Fibroblast of lung (primary cell): ENCODE measurements at regions not wholly inside any gene's neighbourhood (a gene's known extent, or its start where the extent isn't known, plus 50 kb on each side); places are given as distances from the start of the nearest gene placed in this dataset.

Source experiments
- DNase-seq, 2 donors: peaks; one replicate each; pipeline versions ENCODE4 v3.0.0 to v3.0.0-alpha.2; 2010; ENCODE audit warnings: low read depth in 2 of 2
- H2AFZ ChIP-seq: 2 replicates; pipeline ENCODE4 v1.5.1; 2012; ENCODE audit warnings: low read length, control low read depth, inconsistent platforms
- H3K27ac ChIP-seq: 2 replicates; pipeline ENCODE4 v1.5.1; 2011; ENCODE audit warnings: low read length, control low read depth; ENCODE audit not compliant: insufficient read depth
- H3K27me3 ChIP-seq: 2 replicates; pipeline ENCODE4 v1.5.1; 2011; ENCODE audit warnings: mild to moderate bottlenecking, low read length; ENCODE audit not compliant: control insufficient read depth, insufficient read depth
- H3K36me3 ChIP-seq: 2 replicates; pipeline ENCODE4 v1.5.1; 2011; ENCODE audit warnings: low read length; ENCODE audit not compliant: control insufficient read depth, insufficient read depth
- H3K4me1 ChIP-seq: 2 replicates; pipeline ENCODE4 v1.5.1; 2011; ENCODE audit warnings: low read length; ENCODE audit not compliant: control insufficient read depth, insufficient read depth; ENCODE audit errors: extremely low read depth
- H3K4me2 ChIP-seq: 2 replicates; pipeline ENCODE4 v1.5.1; 2011; ENCODE audit warnings: low read length, control low read depth; ENCODE audit not compliant: insufficient read depth; ENCODE audit errors: extremely low read depth
- H3K4me3 ChIP-seq, 4 experiments: fragments of 200-600 bp in 1 of 4; sonication (generic) in 1 of 4; replicated peaks in 1 of 4; 2 replicates each; pipeline ENCODE4 v1.5.1; 2011 to 2016; ENCODE audit warnings: low read length in 4 of 4, low read depth in 3 of 4, mild to moderate bottlenecking in 3 of 4, control low read depth in 2 of 4, inconsistent platforms in 1 of 4, mixed read lengths in 1 of 4; ENCODE audit not compliant: insufficient read depth in 1 of 4; ENCODE audit errors: control extremely low read depth in 1 of 4
- H3K79me2 ChIP-seq: 2 replicates; pipeline ENCODE4 v1.5.1; 2012; ENCODE audit warnings: mild to moderate bottlenecking, low read length, inconsistent platforms; ENCODE audit not compliant: control insufficient read depth, insufficient read depth
- H3K9ac ChIP-seq: 2 replicates; pipeline ENCODE4 v1.5.1; 2011; ENCODE audit warnings: mild to moderate bottlenecking, low read length, control low read depth; ENCODE audit not compliant: insufficient read depth
- H3K9me3 ChIP-seq: 2 replicates; pipeline ENCODE4 v1.5.1; 2012; ENCODE audit warnings: low read depth, low read length; ENCODE audit not compliant: control insufficient read depth, insufficient read depth
- H4K20me1 ChIP-seq: 2 replicates; pipeline ENCODE4 v1.5.1; 2011; ENCODE audit warnings: low read length; ENCODE audit not compliant: control insufficient read depth, insufficient read depth; ENCODE audit errors: extremely low read depth
- CTCF ChIP-seq, 2 donors: IDR thresholded peaks in 1 of 2; conservative IDR thresholded peaks in 1 of 2; 1 replicate in 1 of 2; 2 replicates in 1 of 2; pipeline ENCODE4 v1.5.1; 2011 to 2012; ENCODE audit warnings: low read length in 2 of 2, control low read depth in 1 of 2, inconsistent platforms in 1 of 2, low read depth in 1 of 2, mild to moderate bottlenecking in 1 of 2
- EZH2 ChIP-seq: IDR thresholded peaks from 2 replicates; pipeline ENCODE4 v1.5.1; 2012; ENCODE audit warnings: low read length, control low read depth, mild to moderate bottlenecking; ENCODE audit errors: missing control alignments

- Histone ChIP-seq H3K4me2 (no peak overlapping the region), H3K79me2 (no peaks in the 10 kb centered on the region), H3K27me3 (no peaks in the 10 kb centered on the region), H3K27ac (no peak overlapping the region), H3K4me3 (no peak overlapping the region), H3K9me3 (no peaks in the 10 kb centered on the region), H2AFZ (no peak overlapping the region), H4K20me1 (no peaks in the 10 kb centered on the region), H3K4me1 (no peaks in the 10 kb centered on the region), H3K9ac (no peak overlapping the region), H3K36me3 (no peaks in the 10 kb centered on the region)
- no peak for DNase-seq
- no peak for TF ChIP-seq EZH2
- TF ChIP-seq CTCF (conservative IDR thresholded peaks at IDR 0.05 in 1 of 2, IDR thresholded peaks at IDR 0.05 in 1 of 2; ENCODE audit: low read depth in 1 of 2, low read length in 2 of 2), result no peak
These were observed 274.2 kb downstream of the CDH19 start for GRCh38 chr18:66329716-66330115.

GRCh38 chr18:66328296-66328878, 275.5 kb downstream of the CDH19 start:
- no peaks in the 10 kb centered on the region for H3K79me2 ChIP-seq
- no peaks in the 10 kb centered on the region for H3K27me3 ChIP-seq
- H3K4me3 ChIP-seq, result no peak overlapping the region
- TF ChIP-seq CTCF (conservative IDR thresholded peaks at IDR 0.05 in 1 of 2, IDR thresholded peaks at IDR 0.05 in 1 of 2; ENCODE audit: low read depth in 1 of 2, low read length in 2 of 2) (no peak), EZH2 (no peak)
- H3K9me3 ChIP-seq, result no peaks in the 10 kb centered on the region
- H3K4me2 ChIP-seq, result no peak overlapping the region
- no peaks in the 10 kb centered on the region for H3K4me1 ChIP-seq
- DNase-seq, result no peak
- no peaks in the 10 kb centered on the region for H4K20me1 ChIP-seq
- no peak overlapping the region for H3K27ac ChIP-seq
- no peak overlapping the region for H2AFZ ChIP-seq
- H3K9ac ChIP-seq, result no peak overlapping the region
- no peaks in the 10 kb centered on the region for H3K36me3 ChIP-seq

- Histone ChIP-seq H3K4me1 (no peaks in the 10 kb centered on the region), H3K4me3 (no peak overlapping the region), H3K27me3 (no peaks in the 10 kb centered on the region), H3K9me3 (no peaks in the 10 kb centered on the region), H3K79me2 (no peaks in the 10 kb centered on the region), H2AFZ (no peak overlapping the region), H3K9ac (no peak overlapping the region), H3K27ac (no peak overlapping the region), H3K36me3 (no peaks in the 10 kb centered on the region), H4K20me1 (no peaks in the 10 kb centered on the region), H3K4me2 (no peak overlapping the region)
- no peak for DNase-seq
- TF ChIP-seq EZH2 (no peak), CTCF (conservative IDR thresholded peaks at IDR 0.05 in 1 of 2, IDR thresholded peaks at IDR 0.05 in 1 of 2; ENCODE audit: low read depth in 1 of 2, low read length in 2 of 2) (no peak)
These were observed 278.6 kb downstream of the CDH19 start for GRCh38 chr18:66325251-66325650.
